ENCODE measurements at regions not wholly inside any gene's neighbourhood (a gene's known extent, or its start where the extent isn't known, plus 50 kb on each side); places are given as distances from the start of the nearest gene placed in this dataset.

DNA sequence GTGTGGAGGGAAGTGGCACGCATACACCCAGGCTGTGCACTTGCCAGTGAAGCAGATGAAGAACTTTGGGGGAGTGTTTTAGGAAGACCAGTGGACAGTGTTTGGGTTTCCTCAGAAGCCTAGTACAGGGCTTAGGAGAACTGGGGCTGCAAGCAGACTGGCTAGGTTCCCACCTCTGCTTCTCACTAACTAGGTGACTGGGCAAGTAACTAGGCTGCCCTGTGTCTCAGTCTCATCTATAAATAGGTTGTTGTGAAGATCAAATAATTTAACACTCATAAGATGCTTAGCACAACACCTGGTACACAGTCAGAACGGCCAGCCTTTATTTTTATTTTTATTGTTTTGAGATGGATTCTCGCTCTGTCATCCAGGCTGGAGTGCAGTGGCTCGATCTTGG is 312.1 kb downstream of the CDH26 start:
- no peak for DNase-seq (ENCODE audit: low read depth in 2 of 2)

DNA sequence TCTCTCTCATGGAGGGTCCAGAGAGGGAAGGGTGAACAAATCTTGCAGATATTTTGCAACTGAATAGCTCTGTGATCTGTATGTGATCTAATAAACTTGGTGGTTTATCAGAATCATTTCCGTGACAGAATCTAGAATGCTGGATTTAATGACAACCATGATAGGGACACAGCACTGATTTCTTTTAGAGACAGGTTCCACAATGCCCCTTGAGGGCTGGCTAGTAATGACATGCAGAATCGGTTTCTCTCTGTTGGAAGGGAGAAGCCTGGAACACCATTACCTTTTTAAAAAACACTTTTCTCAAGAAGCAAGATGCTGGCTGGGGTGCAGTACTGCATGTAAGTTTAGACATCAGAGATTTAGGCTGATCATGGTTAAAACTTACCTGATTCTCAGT is 313.4 kb downstream of the CDH26 start:
- no peak for DNase-seq (ENCODE audit: low read depth in 2 of 2)

DNA sequence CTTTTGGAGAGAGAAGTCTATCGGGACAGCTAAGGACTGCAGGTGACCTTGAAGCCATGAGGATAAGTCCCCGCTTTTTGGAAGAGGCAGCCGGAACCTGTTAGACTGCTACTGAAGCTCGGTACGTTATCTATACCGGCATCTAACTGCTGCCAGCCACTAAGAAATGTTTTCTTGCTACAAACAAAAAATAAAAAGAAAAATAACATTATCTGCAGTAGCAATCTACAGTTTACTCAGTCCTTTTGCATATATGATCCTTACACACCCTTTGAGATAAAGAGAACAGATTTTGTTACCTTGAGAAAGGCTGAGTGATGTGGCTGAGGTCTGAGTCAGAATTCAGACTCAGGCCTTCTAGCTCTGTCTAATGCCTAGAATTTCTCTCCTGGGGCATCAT is 314.6 kb downstream of the CDH26 start:
- no peak for DNase-seq (ENCODE audit: low read depth in 2 of 2)

DNA sequence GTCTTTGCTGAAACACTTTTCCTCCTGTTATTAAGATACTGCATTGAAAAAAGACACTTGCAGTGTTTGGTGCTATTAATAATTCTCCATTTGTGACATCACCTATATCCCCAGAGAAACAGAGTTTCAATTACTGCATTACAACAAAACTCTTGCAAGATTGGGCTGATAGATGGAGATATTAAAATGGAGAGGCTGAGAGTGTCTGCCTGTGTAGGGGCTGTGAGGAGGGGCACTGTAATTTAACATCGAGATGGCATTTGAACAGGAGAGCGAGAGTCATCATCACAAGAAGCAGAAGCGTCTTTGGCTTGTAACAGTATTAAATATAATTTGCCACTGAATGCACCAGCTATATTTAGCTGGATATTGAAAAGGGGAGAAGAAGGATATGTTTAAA is 316.5 kb downstream of the CDH26 start:
- no peak for DNase-seq (ENCODE audit: low read depth in 2 of 2)

DNA sequence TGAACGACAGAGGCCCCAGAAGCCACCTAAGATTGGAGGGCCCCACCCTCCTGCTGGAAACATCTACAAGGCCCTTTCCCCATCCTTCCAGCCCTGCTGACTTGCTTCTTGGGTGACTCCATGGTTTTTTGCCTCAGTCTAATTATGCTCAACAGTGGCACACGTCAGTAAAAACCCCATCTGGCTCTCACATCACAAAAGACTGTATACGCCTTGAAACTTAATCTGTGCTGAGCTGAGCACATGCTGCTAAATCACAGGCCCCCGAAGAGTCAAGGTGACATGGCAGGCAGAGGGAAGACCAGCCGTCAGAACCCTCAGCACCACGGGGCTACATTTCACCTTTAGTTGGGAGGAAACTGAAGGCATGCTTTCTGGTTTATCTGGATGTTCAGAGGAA is 323.1 kb downstream of the CDH26 start:
- no peak for DNase-seq (ENCODE audit: low read depth in 2 of 2)

DNA sequence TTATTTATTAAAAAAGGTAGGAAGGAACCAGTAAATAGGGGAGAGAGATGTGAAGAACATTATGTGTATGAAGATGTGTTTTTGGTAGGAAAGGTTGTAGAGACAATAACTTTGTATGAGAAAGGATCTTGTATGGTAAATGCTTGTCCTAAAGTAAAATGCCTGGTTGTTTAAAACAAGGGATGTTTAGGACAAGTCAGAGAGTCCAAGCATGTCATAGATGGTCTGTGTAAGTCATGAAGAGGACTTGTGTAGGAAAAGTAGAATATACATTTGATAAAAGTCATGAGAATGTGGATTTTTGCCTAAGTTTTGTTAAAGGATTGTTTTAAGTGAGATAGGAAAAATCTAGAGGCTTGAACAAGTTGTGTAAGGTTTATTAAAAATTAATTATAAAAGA is 325.1 kb downstream of the CDH26 start:
- no peak for DNase-seq (ENCODE audit: low read depth in 2 of 2)

DNA sequence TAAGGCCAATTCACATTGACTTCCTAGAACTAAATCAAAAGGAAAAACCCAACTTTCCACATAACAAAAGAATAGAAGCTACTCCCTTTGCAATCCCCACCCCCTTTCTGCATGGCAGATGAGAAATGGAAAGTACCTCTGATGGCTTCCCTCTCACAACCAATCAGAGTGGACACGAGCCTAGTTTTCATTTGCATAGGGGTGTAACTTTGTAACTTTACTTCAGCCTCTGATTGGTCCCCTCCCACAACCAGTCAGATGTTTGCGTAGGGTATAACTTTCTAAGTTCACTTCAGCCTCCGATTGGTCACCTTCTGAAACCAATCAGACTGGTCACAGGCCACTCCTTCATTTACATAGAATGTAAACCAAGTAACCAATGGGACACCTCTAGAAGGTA is 328.5 kb downstream of the CDH26 start:
- no peak for DNase-seq (ENCODE audit: low read depth in 2 of 2)

DNA sequence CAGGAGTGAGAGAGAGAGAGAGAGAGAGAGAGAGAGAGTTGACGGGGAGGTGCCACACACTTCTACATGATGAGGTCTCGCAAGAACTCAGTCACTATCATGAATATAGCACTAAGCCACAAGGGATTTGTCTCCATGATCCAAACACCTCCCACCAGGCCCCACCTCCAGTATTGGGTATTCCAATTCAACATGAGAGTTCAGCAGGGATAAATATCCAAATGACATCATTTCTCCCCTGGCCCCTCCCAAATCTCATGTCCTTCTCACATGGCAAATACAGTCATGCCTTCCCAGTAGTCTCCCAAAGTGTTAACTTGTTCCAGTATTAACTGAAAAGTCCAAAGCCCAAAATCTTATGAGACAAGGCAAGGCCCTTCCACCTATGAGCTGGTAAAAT is 330.7 kb downstream of the CDH26 start:
- no peak for DNase-seq (ENCODE audit: low read depth in 2 of 2)

DNA sequence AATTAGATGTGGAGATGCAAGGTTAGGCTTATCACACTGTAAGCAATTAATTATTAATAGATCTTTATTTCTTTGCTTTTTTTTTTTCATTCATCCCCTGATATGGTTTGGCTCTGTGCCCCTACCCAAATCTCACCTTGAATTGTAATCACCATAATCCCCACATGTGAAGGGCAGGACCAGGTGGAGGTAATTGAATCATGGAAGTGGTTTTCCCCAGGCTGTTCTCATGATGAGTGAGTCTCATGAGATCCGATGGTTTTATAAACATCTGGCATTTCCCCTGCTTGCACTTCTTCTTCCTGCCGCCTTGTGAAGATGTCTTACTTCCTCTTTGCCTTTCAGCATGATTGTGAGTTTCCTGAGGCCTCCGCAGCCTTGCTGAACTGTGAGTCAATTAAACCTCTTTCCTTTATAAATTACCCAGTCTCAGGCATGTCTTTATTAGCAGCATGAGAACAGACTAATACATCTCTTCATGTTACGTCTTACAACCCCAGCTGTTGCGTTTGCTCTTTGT is 333.8 kb downstream of the CDH26 start:
- no peak for DNase-seq (ENCODE audit: low read depth in 2 of 2)

DNA sequence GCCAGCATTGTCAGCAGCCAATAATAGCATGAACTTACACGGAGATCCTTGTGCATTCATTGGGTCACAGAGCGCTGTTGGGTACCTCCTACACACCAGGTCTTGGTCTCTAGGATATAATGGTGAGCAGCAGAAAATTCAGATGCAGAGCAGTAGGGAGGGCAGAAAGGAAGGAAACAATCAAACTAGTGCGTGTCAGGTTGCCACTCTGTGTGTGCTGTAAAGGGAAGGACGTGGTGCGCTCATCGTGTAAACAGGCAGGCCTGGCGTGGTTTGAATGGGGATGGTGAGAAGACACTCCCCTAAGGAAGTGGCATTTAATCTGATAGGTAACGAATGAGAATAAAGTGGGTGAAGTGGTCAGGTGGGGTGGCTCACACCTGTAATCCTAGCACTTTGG is 336.4 kb downstream of the CDH26 start:
- no peak for DNase-seq (ENCODE audit: low read depth in 2 of 2)

DNA sequence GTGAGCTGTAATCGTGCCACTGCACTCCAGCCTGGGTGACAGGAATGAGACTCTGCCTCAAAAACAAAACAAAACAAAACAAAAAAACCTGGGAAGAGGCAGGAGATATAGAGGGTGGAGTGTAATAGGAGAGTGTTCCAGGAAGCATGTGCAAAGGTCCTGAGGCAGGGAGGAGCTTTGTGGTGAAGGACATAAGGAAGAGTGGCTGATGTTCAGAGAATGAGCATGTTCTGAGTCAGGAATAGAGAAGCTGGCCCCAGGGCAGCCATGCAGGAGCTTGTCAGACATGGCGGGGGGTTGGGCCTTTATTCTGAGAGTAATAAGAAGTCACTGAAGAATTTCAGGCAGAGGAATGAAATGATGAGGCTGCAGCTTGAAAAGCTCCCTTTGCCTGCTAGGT is 337.0 kb downstream of the CDH26 start:
- DNase-seq (ENCODE audit: low read depth in 2 of 2) = no peak

DNA sequence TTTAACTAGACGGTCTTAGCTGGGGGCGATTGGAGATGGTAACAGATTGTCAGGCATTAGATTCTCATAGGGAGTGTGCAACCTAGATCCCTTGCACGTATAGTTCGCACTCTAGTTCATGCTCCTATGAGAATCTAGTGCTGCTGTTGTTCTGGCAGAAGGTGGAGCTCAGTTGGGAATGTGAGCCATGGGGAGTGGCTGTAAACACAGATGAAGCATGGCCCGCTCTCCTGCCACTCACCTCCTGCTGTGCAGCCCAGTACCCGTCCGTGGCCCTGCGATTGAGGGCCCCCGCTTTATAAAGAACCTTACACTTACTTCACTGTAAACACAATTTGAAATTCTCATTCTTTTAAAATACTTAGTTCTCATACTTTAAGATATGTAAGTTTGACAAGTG is 339.4 kb downstream of the CDH26 start:
- DNase-seq (ENCODE audit: low read depth in 2 of 2) = no peak

DNA sequence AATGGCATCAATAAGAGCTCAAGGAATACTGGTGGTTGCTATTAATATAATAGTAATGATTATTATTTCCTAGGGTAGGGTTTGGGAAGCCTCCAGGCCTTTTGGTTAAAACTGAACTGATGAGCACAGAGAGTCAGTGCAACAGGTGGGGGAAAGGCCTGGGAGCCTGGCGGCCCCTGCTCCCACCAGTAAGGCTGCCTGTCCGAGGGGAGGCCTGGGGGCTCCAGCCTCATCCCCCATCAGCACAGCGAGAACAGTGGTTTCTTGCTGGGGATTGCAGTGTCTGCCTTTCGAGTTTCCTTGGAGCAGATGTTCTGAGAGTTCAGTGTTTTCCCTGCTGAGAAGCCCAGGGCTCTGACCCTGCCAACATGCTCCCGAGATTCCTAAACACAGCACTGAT is 340.4 kb downstream of the CDH26 start:
- no peak for DNase-seq (ENCODE audit: low read depth in 2 of 2)

DNA sequence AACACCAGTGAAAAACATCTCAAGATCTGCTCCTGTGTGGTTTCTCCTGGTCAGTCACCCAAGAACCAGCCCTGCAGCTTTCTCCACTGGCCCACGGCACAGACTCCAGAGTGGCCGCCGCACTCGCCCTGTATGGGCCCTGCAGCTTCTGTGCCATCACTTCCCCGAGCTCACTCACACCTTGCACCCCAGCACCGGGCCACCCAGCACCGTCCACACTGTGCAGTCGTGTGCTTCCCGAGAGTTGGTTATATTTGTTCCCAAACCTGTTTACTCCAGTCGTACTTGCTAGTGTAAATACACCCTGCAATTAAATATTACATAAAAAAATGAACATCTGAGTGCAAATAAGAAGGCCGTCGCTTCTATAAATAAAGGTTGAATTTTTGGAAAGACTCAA is 341.7 kb downstream of the CDH26 start:
- no peak for DNase-seq (ENCODE audit: low read depth in 2 of 2)

DNA sequence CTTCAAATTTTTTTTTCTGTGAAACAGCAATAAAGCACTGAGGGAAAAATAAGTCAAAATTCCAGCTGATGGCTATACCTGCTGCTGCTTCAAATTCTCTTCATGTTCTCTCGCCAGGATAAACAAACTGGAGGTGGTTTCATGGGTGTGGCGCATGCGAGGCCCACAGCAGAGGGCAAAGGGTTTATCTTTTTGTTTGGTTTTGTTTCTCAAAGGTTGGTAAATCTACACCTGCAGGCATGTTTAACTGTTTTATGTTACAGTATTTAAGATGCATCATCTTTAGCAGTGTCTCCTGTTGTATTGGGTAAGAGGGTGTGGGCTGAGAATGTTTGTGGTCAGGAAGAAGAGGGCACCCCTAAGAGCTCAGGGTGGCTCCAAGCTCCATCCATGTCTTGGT is 342.2 kb downstream of the CDH26 start:
- no peak for DNase-seq (ENCODE audit: low read depth in 2 of 2)

DNA sequence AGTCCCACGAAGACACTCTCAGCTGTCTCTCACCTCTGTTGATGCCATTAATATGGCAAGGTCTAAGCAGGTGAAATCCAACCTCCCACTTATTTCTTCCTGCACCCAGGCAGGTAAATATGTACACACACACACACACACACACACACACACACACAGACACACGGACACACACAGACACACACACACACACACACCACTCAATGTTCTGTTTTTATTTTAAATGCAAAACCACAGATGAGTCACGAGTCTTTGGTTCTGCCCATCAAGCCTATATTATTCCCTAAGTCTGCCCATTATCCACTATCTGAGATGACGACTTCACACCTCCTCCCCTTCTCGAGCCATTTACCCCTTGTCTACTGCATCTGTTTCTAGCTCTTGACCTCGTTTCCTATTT is 344.7 kb downstream of the CDH26 start:
- no peak for DNase-seq (ENCODE audit: low read depth in 2 of 2)

DNA sequence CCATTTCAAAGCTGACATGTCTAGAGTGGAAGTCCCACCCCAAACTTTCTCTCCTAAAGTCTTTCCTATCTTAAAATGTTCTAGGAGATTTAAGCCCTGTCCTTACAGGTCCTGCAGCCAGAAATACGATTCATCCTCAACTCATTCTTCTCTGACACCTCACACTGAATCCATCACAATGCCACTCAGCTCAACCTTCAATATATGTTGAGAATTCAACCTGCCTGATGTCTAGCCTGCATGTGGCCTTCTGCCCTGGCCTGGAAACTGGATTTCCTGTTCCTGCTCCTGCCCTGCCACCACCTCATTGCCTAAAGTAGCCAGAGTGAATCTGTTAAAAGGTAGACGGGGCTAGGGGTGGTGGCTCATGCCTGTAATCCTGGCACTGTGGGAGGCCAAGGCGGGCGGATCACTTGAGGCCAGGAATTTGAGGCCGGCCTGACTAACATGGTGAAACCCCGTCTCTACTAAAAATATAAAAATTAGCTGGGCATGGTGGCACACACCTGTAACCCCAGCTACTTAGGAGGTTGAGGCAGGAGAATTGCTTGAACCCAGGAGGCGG is 345.9 kb downstream of the CDH26 start:
- no peak for DNase-seq (ENCODE audit: low read depth in 2 of 2)

DNA sequence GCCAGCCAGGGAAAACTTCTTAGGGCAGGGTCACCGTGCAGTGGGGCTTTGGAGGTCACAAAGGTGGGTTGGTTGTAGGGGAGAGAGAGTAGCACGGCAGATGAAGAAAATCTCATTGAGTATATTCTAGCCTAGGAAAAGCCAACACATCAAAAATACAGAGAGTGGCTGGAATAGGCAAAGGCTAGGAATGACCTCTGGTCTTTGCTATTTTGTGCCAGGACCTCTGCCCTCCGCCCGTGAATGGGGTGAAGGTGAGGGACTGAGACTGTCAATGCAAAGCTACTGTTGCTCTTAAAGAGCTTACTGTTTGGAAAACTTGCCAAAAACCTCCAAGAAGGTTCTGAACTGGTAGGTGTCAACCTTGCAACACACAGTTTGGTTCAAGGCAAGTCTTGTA is 346.7 kb downstream of the CDH26 start:
- DNase-seq (ENCODE audit: low read depth in 2 of 2) = no peak

DNA sequence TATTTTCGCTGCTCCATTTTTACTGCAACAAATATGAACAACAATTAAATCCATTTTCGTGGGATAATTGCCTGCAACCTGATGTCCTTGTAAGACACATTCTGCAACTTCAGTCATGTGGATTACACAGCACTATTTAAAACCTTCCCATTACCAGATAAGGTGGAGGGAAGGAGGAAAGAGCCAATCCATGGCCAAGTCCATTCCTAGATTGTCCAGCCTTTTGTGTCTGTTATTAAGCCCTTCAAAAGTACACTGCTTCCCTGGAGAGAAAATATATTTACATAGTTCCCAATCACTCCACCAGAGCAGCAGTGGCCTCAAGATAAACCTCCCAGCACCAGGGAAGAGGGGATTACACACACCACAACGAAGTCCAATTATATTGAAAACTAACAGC is 347.9 kb downstream of the CDH26 start:
- no peak for DNase-seq (ENCODE audit: low read depth in 2 of 2)

DNA sequence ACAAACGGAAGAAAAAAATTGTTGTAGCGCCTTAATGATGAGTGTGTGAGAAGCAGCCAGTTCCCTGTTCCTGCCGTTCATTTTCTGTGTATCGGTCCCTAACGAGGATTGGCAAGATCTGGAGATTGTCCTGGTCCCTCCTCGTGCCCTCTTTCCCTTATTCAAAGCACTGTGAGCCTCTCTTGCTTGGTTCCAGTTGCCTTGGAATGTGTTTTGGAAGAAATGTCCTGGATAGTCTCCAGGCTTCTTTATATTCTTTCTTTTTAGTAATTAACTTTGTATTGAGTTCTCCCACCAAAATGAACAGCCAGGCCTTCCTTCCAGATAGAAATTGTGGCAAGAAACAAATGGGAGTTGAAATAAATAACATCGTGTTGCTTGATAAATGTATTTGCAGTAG is 348.3 kb downstream of the CDH26 start:
- DNase-seq (ENCODE audit: low read depth in 2 of 2) = no peak

DNA sequence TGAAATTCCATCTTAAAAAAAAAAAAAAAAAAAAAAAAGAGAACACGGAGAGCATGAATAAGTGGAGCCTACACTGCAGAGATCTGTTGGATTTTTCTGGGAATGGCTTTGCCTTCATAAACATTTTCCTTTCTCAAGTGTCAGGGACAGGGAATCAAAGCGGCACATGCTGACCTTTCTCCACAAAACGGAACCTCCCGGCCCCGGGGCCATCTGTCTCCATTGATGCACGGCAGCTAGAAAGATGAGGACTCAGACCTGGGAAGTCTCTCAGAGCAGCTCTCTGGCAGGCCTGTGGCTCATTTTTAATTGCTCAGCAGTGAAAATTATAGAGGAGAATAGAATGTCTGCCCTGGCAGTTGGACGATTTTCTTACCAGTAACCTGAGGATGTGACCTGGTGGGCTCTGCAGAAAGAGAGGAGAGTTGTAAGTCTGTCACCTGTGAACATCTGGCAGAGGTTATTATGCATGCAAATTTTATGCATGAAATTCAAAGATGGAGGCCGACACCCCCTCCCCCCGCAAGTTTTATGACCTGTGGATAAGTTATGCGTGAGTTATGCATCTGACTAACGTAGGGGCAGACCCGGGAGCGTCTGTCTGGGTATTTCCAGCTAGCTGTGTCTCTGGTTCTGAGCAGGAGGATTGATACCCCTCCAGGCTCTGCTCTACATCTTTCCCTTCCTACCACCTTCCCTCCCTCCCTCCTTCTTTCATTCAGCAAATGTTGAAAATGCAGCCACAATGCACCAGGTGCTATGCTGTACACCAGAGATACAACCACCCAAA is 352.5 kb downstream of the CDH26 start:
- DNase-seq (ENCODE audit: low read depth in 2 of 2) = no peak

DNA sequence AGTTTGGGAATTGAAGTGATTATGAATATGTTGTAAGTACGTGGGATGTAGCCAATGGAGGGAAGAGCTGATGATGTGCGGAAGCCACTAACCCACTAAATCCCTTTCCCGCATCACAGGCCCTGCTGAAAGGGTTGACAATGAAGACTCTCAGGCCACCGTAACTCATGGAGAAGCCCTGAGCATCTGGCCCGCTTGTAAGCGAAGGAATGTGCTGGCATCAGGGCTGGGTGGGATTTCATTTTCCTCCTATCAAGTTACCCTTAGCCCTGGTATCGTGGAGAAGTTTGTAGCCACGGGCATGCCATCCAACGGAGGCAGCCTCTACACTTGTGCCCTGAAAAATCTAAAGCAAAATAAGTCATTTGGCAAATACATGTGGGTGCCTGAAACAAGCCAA is 355.0 kb downstream of the CDH26 start:
- DNase-seq (ENCODE audit: low read depth in 2 of 2) = no peak

DNA sequence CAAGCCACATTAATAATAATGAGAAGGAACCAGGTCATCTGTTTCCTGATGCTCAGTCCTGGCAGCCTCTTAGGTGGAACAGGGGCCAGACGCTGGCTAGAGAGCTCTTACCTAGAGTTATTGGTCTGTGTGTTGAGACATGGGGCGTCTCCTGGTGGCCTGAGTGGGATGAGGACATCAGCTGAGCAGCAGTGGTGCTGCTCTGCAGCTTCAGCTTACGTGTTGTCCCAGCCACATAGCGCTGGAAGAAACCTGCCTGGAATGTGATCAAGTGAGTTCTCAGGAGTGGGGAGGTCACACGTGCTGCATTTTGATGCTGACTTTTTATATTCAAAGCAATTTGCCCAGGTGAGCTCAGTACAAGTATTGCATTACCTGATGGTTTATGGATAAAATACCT is 355.4 kb downstream of the CDH26 start:
- DNase-seq (ENCODE audit: low read depth in 2 of 2) = no peak

DNA sequence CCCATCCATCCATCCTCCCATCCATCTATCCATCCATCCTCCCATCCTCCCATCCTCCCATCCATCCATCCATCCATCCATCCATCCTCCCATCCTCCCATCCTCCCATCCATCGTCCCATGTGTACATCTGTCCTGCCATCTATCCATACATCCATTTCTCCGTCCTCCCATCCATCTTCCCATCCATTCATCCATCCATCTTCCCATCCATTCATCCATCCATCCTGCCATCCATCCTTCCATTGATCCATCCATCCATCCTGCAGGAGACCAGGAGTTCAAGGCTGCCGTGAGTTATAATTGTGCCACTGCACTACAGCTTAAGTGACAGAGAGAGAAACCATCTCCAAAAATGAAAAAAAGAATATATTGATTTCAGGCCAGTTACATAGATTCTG is 356.5 kb downstream of the CDH26 start:
- DNase-seq (ENCODE audit: low read depth in 2 of 2) = no peak
